ENCODE measurements at regions not wholly inside any gene's neighbourhood (a gene's known extent, or its start where the extent isn't known, plus 50 kb on each side); places are given as distances from the start of the nearest gene placed in this dataset.

- TF ChIP-seq POLR2A (IDR thresholded peaks at IDR 0.05; ENCODE audit: low read depth, low read length), result no peak
- TF ChIP-seq SUZ12 (IDR thresholded peaks at IDR 0.05; ENCODE audit: unreplicated experiment), result no peak
- no peak for TF ChIP-seq ZZZ3 (IDR thresholded peaks at IDR 0.05; ENCODE audit: control insufficient read depth, insufficient read length, low read depth)
- no peak for TF ChIP-seq CTCF (IDR thresholded peaks at IDR 0.05 in 2 of 3, conservative IDR thresholded peaks at IDR 0.05 in 1 of 3; ENCODE audit: control insufficient read depth in 2 of 3, extremely low read depth in 1 of 3, insufficient read depth in 1 of 3, low read depth in 3 of 3, low read length in 3 of 3)
- no peak for TF ChIP-seq SRF (IDR thresholded peaks at IDR 0.05; ENCODE audit: low read depth in 2 of 2, low read length in 2 of 2)
- TF ChIP-seq POLR2AphosphoS2 (IDR thresholded peaks at IDR 0.05; ENCODE audit: low read depth, low read length), result no peak
- TF ChIP-seq CEBPB (IDR thresholded peaks at IDR 0.05; ENCODE audit: borderline replicate concordance in 1 of 2, low read depth in 2 of 2, low read length in 2 of 2), result no peak
- no peak for TF ChIP-seq SIN3A (IDR thresholded peaks at IDR 0.05; ENCODE audit: low read depth, low read length)
- TF ChIP-seq HDGF (IDR thresholded peaks at IDR 0.05), result no peak
- TF ChIP-seq CBX5 (IDR thresholded peaks at IDR 0.05; ENCODE audit: low read depth), result no peak
- no peak for TF ChIP-seq NR2C1 (IDR thresholded peaks at IDR 0.05)
Measured at GRCh38 chr19:28422046-28422445, 790.9 kb downstream of the UQCRFS1 start.
